ENCODE measurements at regions not wholly inside any gene's neighbourhood (a gene's known extent, or its start where the extent isn't known, plus 50 kb on each side); places are given as distances from the start of the nearest gene placed in this dataset.

GRCh38 chr20:48226642-48227041, 441.4 kb upstream of the SULF2 start:
- Histone ChIP-seq H3K4me1 (ENCODE audit: control insufficient read depth in 2 of 3, insufficient read depth in 2 of 3, low read depth in 1 of 3, low read length in 3 of 3) (no peaks in the 10 kb centered on the region), H3K27me3 (ENCODE audit: control insufficient read depth, insufficient read depth, low read length) (no peaks in the 10 kb centered on the region), H3K9me3 (ENCODE audit: control insufficient read depth in 2 of 3, insufficient read depth in 1 of 3, low read length in 3 of 3) (no peaks in the 10 kb centered on the region), H3K9ac (ENCODE audit: low read length in 3 of 3) (no peak overlapping the region), H3K36me3 (ENCODE audit: control insufficient read depth in 2 of 3, insufficient read depth in 3 of 3, low read length in 3 of 3) (no peaks in the 10 kb centered on the region), H3K27ac (ENCODE audit: low read depth in 2 of 2, low read length in 2 of 2) (no peak overlapping the region), H3K4me3 (ENCODE audit: low read length in 3 of 3) (no peak overlapping the region)
- DNase-seq (no peak), FAIRE-seq (no peak)
- intact Hi-C loops (cut with DNase I) = no loop called here
- TF ChIP-seq CTCF (IDR thresholded peaks at IDR 0.05; ENCODE audit: borderline replicate concordance, extremely low read depth, insufficient read depth) = no peak

DNA sequence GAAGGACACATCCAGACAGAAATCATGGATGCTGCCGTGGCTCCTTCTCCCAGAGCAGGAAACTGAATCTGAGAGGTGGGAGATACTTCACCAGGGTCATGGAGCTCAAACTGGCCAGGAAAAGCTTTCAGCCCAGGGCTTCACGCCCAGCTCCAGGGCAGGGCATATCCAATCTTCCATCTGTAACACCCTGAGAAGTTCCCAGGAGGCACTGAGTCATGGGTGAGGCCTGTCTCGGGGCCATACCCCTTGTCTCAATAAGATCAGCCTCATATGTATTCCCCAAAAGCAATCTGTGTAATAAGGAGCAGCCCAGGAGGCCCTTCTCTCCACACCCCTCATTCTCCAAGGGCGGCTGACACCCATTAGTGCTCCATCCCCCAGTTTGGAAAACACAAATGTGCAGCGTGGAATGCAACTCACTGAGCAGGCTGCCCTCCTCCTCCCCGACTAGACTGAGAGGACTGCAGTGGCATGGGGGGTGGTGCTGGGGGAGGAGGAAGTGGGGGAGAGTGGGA, 439.3 kb upstream of the SULF2 start:
- H3K27me3 ChIP-seq (ENCODE audit: control insufficient read depth, insufficient read depth, low read length) = no peaks in the 10 kb centered on the region
- no peaks in the 10 kb centered on the region for H3K36me3 ChIP-seq (ENCODE audit: control insufficient read depth in 2 of 3, insufficient read depth in 3 of 3, low read length in 3 of 3)
- peak in 2 of 5 donors; percentile 44 to 53 for DNase-seq
- intact Hi-C loops (cut with DNase I) = no loop called here
- H3K4me3 ChIP-seq (ENCODE audit: low read length in 3 of 3) = no peak overlapping the region
- H3K9ac ChIP-seq (ENCODE audit: low read length in 3 of 3) = no peak overlapping the region
- no peak for FAIRE-seq
- no peaks in the 10 kb centered on the region for H3K9me3 ChIP-seq (ENCODE audit: control insufficient read depth in 2 of 3, insufficient read depth in 1 of 3, low read length in 3 of 3)
- TF ChIP-seq CTCF (IDR thresholded peaks at IDR 0.05; ENCODE audit: borderline replicate concordance, extremely low read depth, insufficient read depth) = no peak
- H3K27ac ChIP-seq (ENCODE audit: low read depth in 2 of 2, low read length in 2 of 2) = no peak overlapping the region
- no peaks in the 10 kb centered on the region for H3K4me1 ChIP-seq (ENCODE audit: control insufficient read depth in 2 of 3, insufficient read depth in 2 of 3, low read depth in 1 of 3, low read length in 3 of 3)

GRCh38 chr20:48223715-48224114, 438.4 kb upstream of the SULF2 start:
- Histone ChIP-seq H3K27me3 (ENCODE audit: control insufficient read depth, insufficient read depth, low read length) (no peaks in the 10 kb centered on the region), H3K4me3 (ENCODE audit: low read length in 3 of 3) (no peak overlapping the region), H3K36me3 (ENCODE audit: control insufficient read depth in 2 of 3, insufficient read depth in 3 of 3, low read length in 3 of 3) (no peaks in the 10 kb centered on the region), H3K27ac (ENCODE audit: low read depth in 2 of 2, low read length in 2 of 2) (no peak overlapping the region), H3K9ac (ENCODE audit: low read length in 3 of 3) (no peak overlapping the region), H3K4me1 (ENCODE audit: control insufficient read depth in 2 of 3, insufficient read depth in 2 of 3, low read depth in 1 of 3, low read length in 3 of 3) (no peaks in the 10 kb centered on the region), H3K9me3 (ENCODE audit: control insufficient read depth in 2 of 3, insufficient read depth in 1 of 3, low read length in 3 of 3) (no peaks in the 10 kb centered on the region)
- DNase-seq = no peak
- intact Hi-C loops (cut with DNase I) = no loop called here
- no peak for TF ChIP-seq CTCF (IDR thresholded peaks at IDR 0.05; ENCODE audit: borderline replicate concordance, extremely low read depth, insufficient read depth)
- no peak for FAIRE-seq

- Histone ChIP-seq H3K36me3 (ENCODE audit: control insufficient read depth in 2 of 3, insufficient read depth in 3 of 3, low read length in 3 of 3) (no peaks in the 10 kb centered on the region), H3K4me3 (ENCODE audit: low read length in 3 of 3) (no peak overlapping the region), H3K27me3 (ENCODE audit: control insufficient read depth, insufficient read depth, low read length) (no peaks in the 10 kb centered on the region), H3K27ac (ENCODE audit: low read depth in 2 of 2, low read length in 2 of 2) (no peak overlapping the region), H3K9ac (ENCODE audit: low read length in 3 of 3) (no peak overlapping the region), H3K9me3 (ENCODE audit: control insufficient read depth in 2 of 3, insufficient read depth in 1 of 3, low read length in 3 of 3) (no peaks in the 10 kb centered on the region), H3K4me1 (ENCODE audit: control insufficient read depth in 2 of 3, insufficient read depth in 2 of 3, low read depth in 1 of 3, low read length in 3 of 3) (no peaks in the 10 kb centered on the region)
- no peak for TF ChIP-seq CTCF (IDR thresholded peaks at IDR 0.05; ENCODE audit: borderline replicate concordance, extremely low read depth, insufficient read depth)
- intact Hi-C loops (cut with DNase I) = no loop called here
- no peak for DNase-seq
- no peak for FAIRE-seq
Measured at GRCh38 chr20:48222595-48223180, 437.4 kb upstream of the SULF2 start.
